H9 (cell line): ENCODE measurements at regions not wholly inside any gene's neighbourhood (a gene's known extent, or its start where the extent isn't known, plus 50 kb on each side); places are given as distances from the start of the nearest gene placed in this dataset.

Experiments used
- DNase-seq: peaks from one replicate; pipeline ENCODE4 v3.0.0-alpha.2; 2017
- H2AFZ ChIP-seq: one replicate; pipeline ENCODE4 v1.6.1; 2013; ENCODE audit warnings: mild to moderate bottlenecking, low read length, control low read depth, moderate library complexity
- H2AK5ac ChIP-seq: 2 replicates; pipeline ENCODE4 v1.6.1; 2013; ENCODE audit warnings: low read length, control low read depth, mixed read lengths; ENCODE audit not compliant: insufficient read length
- H2BK120ac ChIP-seq: one replicate; pipeline ENCODE4 v1.6.1; 2013; ENCODE audit warnings: low read depth, mild to moderate bottlenecking, low read length, control low read depth, inconsistent platforms; ENCODE audit not compliant: poor library complexity, severe bottlenecking
- H2BK12ac ChIP-seq: 2 replicates; pipeline ENCODE4 v1.6.1; 2013; ENCODE audit warnings: low read length, control low read depth, mixed read lengths, low read depth; ENCODE audit not compliant: insufficient read length
- H2BK15ac ChIP-seq: 2 replicates; pipeline ENCODE4 v1.6.1; 2013; ENCODE audit warnings: low read depth, low read length, control low read depth
- H2BK20ac ChIP-seq: one replicate; pipeline ENCODE4 v1.6.1; 2013; ENCODE audit warnings: low read depth, mild to moderate bottlenecking, low read length, control low read depth, inconsistent platforms; ENCODE audit not compliant: poor library complexity, severe bottlenecking
- H2BK5ac ChIP-seq: 2 replicates; pipeline ENCODE4 v1.6.1; 2013; ENCODE audit warnings: low read length, control low read depth, mixed read lengths; ENCODE audit not compliant: insufficient read length
- H3K14ac ChIP-seq: 2 replicates; pipeline ENCODE4 v1.6.1; 2013; ENCODE audit warnings: low read length, control low read depth; ENCODE audit not compliant: insufficient read depth
- H3K18ac ChIP-seq: 2 replicates; pipeline ENCODE4 v1.6.1; 2013; ENCODE audit warnings: low read depth, mild to moderate bottlenecking, mixed read lengths, low read length, control low read depth; ENCODE audit not compliant: insufficient read length
- H3K23ac ChIP-seq: 2 replicates; pipeline ENCODE4 v1.6.1; 2013; ENCODE audit warnings: low read length, control low read depth, mixed read lengths, low read depth; ENCODE audit not compliant: insufficient read length
- H3K23me2 ChIP-seq: 2 replicates; pipeline ENCODE4 v1.6.1; 2013; ENCODE audit warnings: low read depth, mild to moderate bottlenecking, mixed read lengths, low read length, control low read depth; ENCODE audit not compliant: insufficient read length, poor library complexity, severe bottlenecking
- H3K27ac ChIP-seq: 2 replicates; pipeline ENCODE4 v1.5.1; 2013; ENCODE audit warnings: low read length, control low read depth, mixed read lengths, low read depth; ENCODE audit not compliant: insufficient read length
- H3K27me3 ChIP-seq: 2 replicates; pipeline ENCODE4 v1.6.1; 2013; ENCODE audit warnings: low read length, control low read depth, inconsistent platforms; ENCODE audit not compliant: insufficient read depth
- H3K4ac ChIP-seq: 2 replicates; pipeline ENCODE4 v1.6.1; 2013; ENCODE audit warnings: low read depth, mild to moderate bottlenecking, control low read depth, inconsistent platforms, low read length, moderate library complexity
- H3K4me1 ChIP-seq: 2 replicates; pipeline ENCODE4 v1.6.1; 2013; ENCODE audit warnings: low read length, control low read depth, inconsistent platforms; ENCODE audit not compliant: insufficient read depth
- H3K4me2 ChIP-seq: 2 replicates; pipeline ENCODE4 v1.6.1; 2013; ENCODE audit warnings: low read length, control low read depth, mixed read lengths; ENCODE audit not compliant: insufficient read length, insufficient read depth
- H3K56ac ChIP-seq: 2 replicates; pipeline ENCODE4 v1.6.1; 2013; ENCODE audit warnings: low read depth, mild to moderate bottlenecking, mixed read lengths, low read length, control low read depth; ENCODE audit not compliant: insufficient read length
- H3K79me1 ChIP-seq: 2 replicates; pipeline ENCODE4 v1.6.1; 2013; ENCODE audit warnings: low read depth, mild to moderate bottlenecking, moderate library complexity, low read length, control low read depth, inconsistent platforms; ENCODE audit not compliant: insufficient read depth, poor library complexity, severe bottlenecking
- H3K79me2 ChIP-seq: 2 replicates; pipeline ENCODE4 v1.6.1; 2013; ENCODE audit warnings: low read length, control low read depth, inconsistent platforms; ENCODE audit not compliant: insufficient read depth
- H3K9ac ChIP-seq: 2 replicates; pipeline ENCODE4 v1.6.1; 2013; ENCODE audit warnings: low read length, control low read depth, mixed read lengths; ENCODE audit not compliant: insufficient read length; ENCODE audit errors: extremely low read depth
- H3K9me3 ChIP-seq: one replicate; pipeline ENCODE4 v1.6.1; 2013; ENCODE audit warnings: low read depth, low read length, inconsistent platforms; ENCODE audit not compliant: control insufficient read depth
- H3T11ph ChIP-seq: one replicate; pipeline ENCODE4 v1.6.1; 2013; ENCODE audit warnings: mild to moderate bottlenecking, low read length, control low read depth, inconsistent platforms
- H4K20me1 ChIP-seq: one replicate; pipeline ENCODE4 v1.6.1; 2013; ENCODE audit not compliant: control insufficient read depth, insufficient read length, insufficient read depth
- H4K5ac ChIP-seq: 2 replicates; pipeline ENCODE4 v1.6.1; 2013; ENCODE audit warnings: low read depth, mild to moderate bottlenecking, mixed read lengths, low read length, control low read depth; ENCODE audit not compliant: insufficient read length
- H4K8ac ChIP-seq: replicated peaks from 2 replicates; pipeline ENCODE4 v1.6.1; 2013; ENCODE audit warnings: low read length, control low read depth, mixed read lengths, low read depth; ENCODE audit not compliant: insufficient read length
- H4K91ac ChIP-seq: 2 replicates; pipeline ENCODE4 v1.6.1; 2013; ENCODE audit warnings: low read depth, mild to moderate bottlenecking, moderate library complexity, mixed read lengths, low read length, control low read depth; ENCODE audit not compliant: insufficient read length
- H3K27ac Mint-ChIP-seq, 3 experiments: 2 replicates in 2 of 3; 3 replicates in 1 of 3; pipeline ENCODE4 v1.8.0; 2020 to 2021; ENCODE audit warnings: mixed read lengths in 3 of 3, mild to moderate bottlenecking in 1 of 3, moderate library complexity in 1 of 3
- H3K27me3 Mint-ChIP-seq: 2 replicates; pipeline ENCODE4 v1.8.0; 2021; ENCODE audit warnings: low read depth, mild to moderate bottlenecking, moderate library complexity, mixed read lengths
- H3K36me3 Mint-ChIP-seq, 3 experiments: 2 replicates in 2 of 3; 3 replicates in 1 of 3; pipeline ENCODE4 v1.8.0; 2020 to 2021; ENCODE audit warnings: low read depth in 3 of 3, mixed read lengths in 3 of 3; ENCODE audit not compliant: insufficient read depth in 1 of 3
- H3K4me1 Mint-ChIP-seq, 2 experiments: 2 replicates each; pipeline ENCODE4 v1.8.0; 2020; ENCODE audit warnings: mixed read lengths in 2 of 2
- H3K4me3 Mint-ChIP-seq, 2 experiments: 2 replicates in 1 of 2; 3 replicates in 1 of 2; pipeline ENCODE4 v1.8.0; 2020 to 2021; ENCODE audit warnings: mild to moderate bottlenecking in 2 of 2, mixed read lengths in 2 of 2, moderate library complexity in 1 of 2
- H3K9me3 Mint-ChIP-seq, 2 experiments: 2 replicates in 1 of 2; 3 replicates in 1 of 2; pipeline ENCODE4 v1.8.0; 2020; ENCODE audit warnings: mild to moderate bottlenecking in 2 of 2, mixed read lengths in 2 of 2, moderate library complexity in 1 of 2
- CTCF ChIP-seq: fragments of 200-600 bp; sonication (generic); conservative IDR thresholded peaks from 3 replicates; pipeline ENCODE4 v1.8.0; 2021; ENCODE audit warnings: antibody characterized with exemption, mild to moderate bottlenecking
- WGBS: extraction: QIAGEN DNeasy Blood & Tissue Kit; methylation state at CpG from one replicate; pipeline ENCODE4 v1.1.7; 2013; ENCODE audit warnings: missing lambda C conversion rate, low lambda C conversion rate, mixed read lengths; ENCODE audit not compliant: insufficient read length; ENCODE audit errors: extremely low coverage; 5-methylcytosine and 5-hydroxymethylcytosine counted together

DNA sequence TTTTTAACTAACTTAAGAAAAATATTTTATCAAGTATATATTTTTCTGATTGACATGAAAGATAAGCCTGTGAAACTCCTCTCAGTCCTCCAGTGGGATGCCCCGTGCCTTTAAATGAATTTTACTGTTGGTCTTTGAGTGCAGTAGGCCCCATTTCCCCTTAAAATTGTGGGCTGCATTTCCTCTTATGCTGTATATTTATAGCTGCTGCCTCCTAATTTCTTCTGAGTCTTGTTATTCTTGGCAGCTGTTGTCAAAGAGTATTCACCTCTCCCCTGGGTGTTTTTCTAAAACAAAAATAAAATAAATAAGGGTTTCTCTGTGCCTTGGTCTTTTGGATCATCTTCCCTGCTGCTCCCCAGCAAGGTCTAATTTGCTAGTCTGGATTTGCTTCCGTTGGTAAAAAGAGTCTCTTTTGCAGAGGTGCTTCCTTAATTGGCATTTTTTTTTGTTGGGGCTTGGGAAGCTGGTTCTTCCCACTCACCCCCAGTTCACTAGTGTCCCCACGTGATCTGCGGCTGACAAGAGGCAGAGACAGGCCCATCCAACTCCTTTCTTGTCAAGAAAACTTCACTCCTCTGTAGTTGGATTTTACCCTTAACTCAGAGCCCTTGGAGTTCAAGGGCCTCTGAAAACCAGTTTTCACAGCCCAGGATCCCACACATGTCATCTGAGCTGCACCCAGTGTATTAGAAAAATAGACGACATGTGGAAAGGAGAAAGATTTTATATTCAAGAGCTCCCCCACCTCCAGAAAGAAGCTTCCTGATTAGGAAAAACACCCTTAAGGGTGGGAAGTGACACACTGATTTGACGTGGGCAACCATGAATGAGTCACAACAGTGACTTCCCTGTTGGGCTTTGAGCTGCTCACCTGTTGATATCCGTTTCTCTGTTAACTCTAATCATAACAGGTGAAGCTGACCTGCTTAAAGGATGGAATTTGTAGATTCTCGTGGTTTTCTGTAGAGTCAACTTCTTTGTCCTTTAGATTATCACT lies 431.5 kb downstream of the DCDC2C start:
- no peak overlapping the region for H2BK20ac ChIP-seq
- H3K18ac ChIP-seq = no peak overlapping the region
- no peak overlapping the region for H2AFZ ChIP-seq
- no peak overlapping the region for H2BK5ac ChIP-seq
- H4K5ac ChIP-seq = no peak overlapping the region
- H3K4me1 ChIP-seq = no peaks in the 10 kb centered on the region
- TF ChIP-seq CTCF = no peak
- Mint-ChIP-seq H3K36me3 (peaks cover 8 to 21% (median 15%) of the 10 kb centered on the region in 3 experiments), H3K27ac (no peak overlapping the region), H3K4me3 (no peak overlapping the region), H3K27me3 (no peaks in the 10 kb centered on the region; the same call in 1 of the 2 replicates), H3K9me3 (peaks cover 24 to 25% of the 10 kb centered on the region in 2 experiments), H3K4me1 (peaks cover 0 to 4% of the 10 kb centered on the region in 2 experiments; a peak in 1 of 4 replicates)
- no peak overlapping the region for H3K14ac ChIP-seq
- no peak overlapping the region for H3K23ac ChIP-seq
- no peak overlapping the region for H3K27ac ChIP-seq
- H3K79me2 ChIP-seq = no peaks in the 10 kb centered on the region
- DNase-seq = no peak
- no peak overlapping the region for H2BK120ac ChIP-seq
- H3K9me3 ChIP-seq = no peaks in the 10 kb centered on the region
- no peak overlapping the region for H4K91ac ChIP-seq
- H3K56ac ChIP-seq = no peak overlapping the region
- no peaks in the 10 kb centered on the region for H3K27me3 ChIP-seq
- WGBS = no CpG with 5 or more reads among the region's 8 CpGs
- H3K23me2 ChIP-seq = no peaks in the 10 kb centered on the region
- no peak overlapping the region for H3K9ac ChIP-seq
- H3K79me1 ChIP-seq = no peaks in the 10 kb centered on the region
- no peak overlapping the region for H3T11ph ChIP-seq
- no peak overlapping the region for H2AK5ac ChIP-seq
- H3K4me2 ChIP-seq = no peak overlapping the region
- H3K4ac ChIP-seq = no peak overlapping the region
- H4K20me1 ChIP-seq = no peaks in the 10 kb centered on the region
- no peak overlapping the region for H2BK15ac ChIP-seq
- H4K8ac ChIP-seq = no peak overlapping the region
- no peak overlapping the region for H2BK12ac ChIP-seq
